T-cell (primary cell): ENCODE measurements at regions not wholly inside any gene's neighbourhood (a gene's known extent, or its start where the extent isn't known, plus 50 kb on each side); places are given as distances from the start of the nearest gene placed in this dataset.
"Not testable (repeated sequence)": the region's sequence is repeated elsewhere in the genome, so short reads cannot be mapped to it uniquely, and the experiment has no call there.

Experiments
- ATAC-seq, 4 experiments: fragments of 200-7000 bp in 3 of 4; fragments of 150-1000 bp in 1 of 4; cut with Tn5 transposase; replicated peaks in 1 of 4; 1 replicate in 3 of 4; 2 replicates in 1 of 4; pipeline ENCODE4 v1.10.0; 2021; ENCODE audit warnings: moderate library complexity in 3 of 4, mild to moderate bottlenecking in 2 of 4, moderate number of reproducible peaks in 1 of 4
- CTCF ChIA-PET, 2 donors: fragments of 300-600 bp; sonication (Branson Sonifier 250); formaldehyde crosslinking; loops; one replicate each; lab custom pipeline; 2022; ENCODE audit warnings: antibody characterized with exemption in 2 of 2; lab: Charles Lee
- POLR2A ChIA-PET, 2 donors: fragments of 300-600 bp; sonication (Branson Sonifier 250); formaldehyde crosslinking; loops; one replicate each; lab custom pipeline; 2022; ENCODE audit warnings: antibody characterized with exemption in 2 of 2; lab: Charles Lee
- DNase-seq, 35 experiments: peaks; one replicate each; pipeline versions ENCODE4 v3.0.0 to v3.0.0-alpha.2; 2013 to 2023
- H3K27ac ChIP-seq: one replicate; pipeline ENCODE4 v1.5.1; 2013; ENCODE audit warnings: low read length
- H3K27me3 ChIP-seq, 2 experiments: replicated peaks in 1 of 2; 1 replicate in 1 of 2; 2 replicates in 1 of 2; pipeline versions ENCODE4 v1.6.1 to v1.7.0; 2013; ENCODE audit warnings: low read length in 1 of 2, mixed read lengths in 1 of 2; ENCODE audit not compliant: control insufficient read depth in 2 of 2, insufficient read depth in 2 of 2; ENCODE audit errors: extremely low read depth in 1 of 2
- H3K36me3 ChIP-seq, 2 donors: 1 replicate in 1 of 2; 2 replicates in 1 of 2; pipeline versions ENCODE4 v1.6.1 to v1.7.0; 2013; ENCODE audit warnings: low read length in 1 of 2; ENCODE audit not compliant: control insufficient read depth in 2 of 2, insufficient read depth in 1 of 2; ENCODE audit errors: extremely low read depth in 1 of 2
- H3K4me1 ChIP-seq, 2 experiments: 1 replicate in 1 of 2; 2 replicates in 1 of 2; pipeline versions ENCODE4 v1.6.1 to v1.7.0; 2013; ENCODE audit warnings: low read length in 2 of 2, mixed read lengths in 1 of 2; ENCODE audit not compliant: insufficient read depth in 2 of 2, control insufficient read depth in 1 of 2; ENCODE audit errors: extremely low read depth in 1 of 2
- H3K4me3 ChIP-seq, 2 donors: 1 replicate in 1 of 2; 2 replicates in 1 of 2; pipeline versions ENCODE4 v1.5.1 to v1.7.0; 2013; ENCODE audit warnings: mild to moderate bottlenecking in 2 of 2, low read length in 1 of 2, moderate library complexity in 1 of 2; ENCODE audit not compliant: control insufficient read depth in 1 of 2; ENCODE audit errors: extremely low read depth in 1 of 2
- H3K9me3 ChIP-seq: 2 replicates; pipeline ENCODE4 v1.7.0; 2013
- H3K27ac Mint-ChIP-seq, 2 donors: one replicate each; pipeline ENCODE4 v1.8.0; 2020 to 2021; ENCODE audit warnings: mild to moderate bottlenecking in 2 of 2, mixed read lengths in 2 of 2
- H3K27me3 Mint-ChIP-seq, 2 donors: one replicate each; pipeline ENCODE4 v1.8.0; 2021 to 2022; ENCODE audit warnings: mixed read lengths in 2 of 2
- H3K36me3 Mint-ChIP-seq: one replicate; pipeline ENCODE4 v1.8.0; 2021; ENCODE audit warnings: mixed read lengths
- H3K4me1 Mint-ChIP-seq, 3 donors: one replicate each; pipeline ENCODE4 v1.8.0; 2020 to 2022; ENCODE audit warnings: mixed read lengths in 3 of 3, mild to moderate bottlenecking in 1 of 3
- H3K4me3 Mint-ChIP-seq, 3 donors: one replicate each; pipeline ENCODE4 v1.8.0; 2020 to 2022; ENCODE audit warnings: mild to moderate bottlenecking in 3 of 3, mixed read lengths in 3 of 3, moderate library complexity in 3 of 3
- H3K9me3 Mint-ChIP-seq, 3 donors: one replicate each; pipeline ENCODE4 v1.8.0; 2020 to 2022; ENCODE audit warnings: mixed read lengths in 3 of 3
- WGBS: methylation state at CpG from one replicate; pipeline ENCODE4 v1.1.5; 2013; ENCODE audit warnings: missing lambda C conversion rate; ENCODE audit not compliant: insufficient coverage; 5-methylcytosine and 5-hydroxymethylcytosine counted together

DNA sequence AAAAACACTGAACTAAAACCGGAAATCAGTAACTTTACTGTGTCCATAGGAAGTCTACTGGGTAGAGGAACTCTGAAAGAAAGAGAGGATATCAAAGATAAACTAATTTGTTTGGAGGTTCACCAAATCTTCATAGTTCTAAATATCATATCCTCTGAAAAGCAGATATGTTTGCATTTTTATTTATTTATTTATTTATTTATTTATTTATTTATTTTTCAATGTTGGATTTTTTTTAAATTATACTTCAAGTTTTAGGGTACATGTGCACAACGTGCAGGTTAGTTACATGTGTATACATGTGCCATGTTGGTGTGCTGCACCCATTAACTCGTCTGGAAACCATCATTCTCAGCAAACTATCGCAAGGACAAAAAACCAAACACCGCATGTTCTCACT is 813.7 kb downstream of the EPHA4 start:
- CTCF ChIA-PET, H3K4me1 Mint-ChIP-seq, H3K4me3 Mint-ChIP-seq, H3K36me3 Mint-ChIP-seq, H3K4me1 ChIP-seq, H3K27ac Mint-ChIP-seq, H3K27me3 Mint-ChIP-seq, DNase-seq, H3K27ac ChIP-seq, POLR2A ChIA-PET, H3K4me3 ChIP-seq, H3K9me3 ChIP-seq, H3K9me3 Mint-ChIP-seq, H3K27me3 ChIP-seq, H3K36me3 ChIP-seq, ATAC-seq: not testable (repeated sequence)
- WGBS: no CpG with 5 or more reads among the region's 5 CpGs

DNA sequence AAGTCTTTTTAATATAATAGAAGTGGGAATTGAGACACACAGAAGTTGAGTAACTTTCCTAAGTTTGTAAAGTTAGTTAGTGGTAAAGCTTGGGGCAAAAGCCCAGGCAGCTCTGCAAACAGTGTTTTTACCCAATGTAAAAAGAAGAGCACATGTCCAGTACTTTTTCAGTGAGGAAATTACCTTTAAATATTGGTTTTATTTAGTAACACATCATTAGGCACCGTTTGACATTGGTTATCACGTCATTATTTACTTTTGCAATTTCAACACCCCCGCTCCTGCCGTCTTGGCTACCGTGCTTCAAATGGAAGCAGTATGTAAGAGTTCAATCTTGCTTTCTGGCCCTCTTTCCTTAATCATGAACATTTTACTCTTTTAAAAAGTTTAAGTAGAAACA is 807.9 kb downstream of the EPHA4 start:
- WGBS: no CpG with 5 or more reads among the region's 5 CpGs
- Mint-ChIP-seq H3K4me1 (no peaks in the 10 kb centered on the region), H3K27ac (no peak overlapping the region), H3K9me3 (no peaks in the 10 kb centered on the region), H3K27me3 (peaks cover 0 to 3% of the 10 kb centered on the region in 2 donors), H3K36me3 (no peaks in the 10 kb centered on the region), H3K4me3 (no peak overlapping the region)
- Histone ChIP-seq H3K27me3 (no peaks in the 10 kb centered on the region), H3K27ac (no peak overlapping the region), H3K36me3 (no peaks in the 10 kb centered on the region), H3K9me3 (no peaks in the 10 kb centered on the region), H3K4me3 (no peak overlapping the region), H3K4me1 (no peaks in the 10 kb centered on the region)
- ChIA-PET CTCF (no interaction called here), POLR2A (no interaction called here)
- no peak for DNase-seq
- ATAC-seq: no peak

DNA sequence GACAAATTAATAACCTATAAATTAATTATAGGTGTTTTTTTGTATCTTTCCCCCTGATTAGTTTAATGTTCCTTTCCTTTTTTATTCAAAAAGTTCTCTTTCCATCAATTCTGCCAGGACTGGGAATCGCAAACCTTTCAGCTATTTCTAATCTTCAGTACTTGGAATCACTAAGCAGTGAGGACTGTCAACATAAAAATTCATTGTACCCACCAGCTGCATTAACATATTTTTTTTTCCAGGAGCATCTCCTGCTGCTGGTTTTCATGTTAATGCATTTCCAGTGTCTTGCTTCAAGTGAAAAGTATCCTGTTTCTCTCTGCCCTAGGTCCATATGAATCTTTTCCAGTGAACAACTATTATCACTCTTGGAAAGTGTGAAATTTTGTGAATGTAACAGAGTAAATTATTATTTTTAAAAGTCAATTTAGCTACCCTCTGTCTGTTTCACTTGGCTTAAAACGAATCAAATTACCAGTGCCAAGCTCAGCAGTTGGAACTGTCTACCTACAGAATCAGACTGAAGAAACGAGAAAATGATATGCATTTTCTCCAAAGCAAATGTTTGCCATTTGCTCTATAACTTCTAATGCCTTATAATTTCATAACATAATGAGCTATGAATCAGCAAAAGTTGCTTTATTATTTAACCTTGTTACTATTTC is 804.4 kb downstream of the EPHA4 start:
- no peaks in the 10 kb centered on the region for H3K36me3 ChIP-seq
- H3K4me1 Mint-ChIP-seq: no peaks in the 10 kb centered on the region
- ChIA-PET POLR2A (no interaction called here), CTCF (no interaction called here)
- H3K4me3 ChIP-seq: no peak overlapping the region
- no peaks in the 10 kb centered on the region for H3K9me3 Mint-ChIP-seq
- H3K27ac Mint-ChIP-seq: no peak overlapping the region
- H3K9me3 ChIP-seq: no peaks in the 10 kb centered on the region
- no peak overlapping the region for H3K4me3 Mint-ChIP-seq
- H3K4me1 ChIP-seq: no peaks in the 10 kb centered on the region
- H3K27me3 ChIP-seq: no peaks in the 10 kb centered on the region
- peaks cover 0 to 3% of the 10 kb centered on the region in 2 donors for H3K27me3 Mint-ChIP-seq
- DNase-seq (no peak), ATAC-seq (no peak)
- 48% methylated on average over 2 of the region's 3 CpGs for WGBS
- H3K36me3 Mint-ChIP-seq: no peaks in the 10 kb centered on the region
- no peak overlapping the region for H3K27ac ChIP-seq

DNA sequence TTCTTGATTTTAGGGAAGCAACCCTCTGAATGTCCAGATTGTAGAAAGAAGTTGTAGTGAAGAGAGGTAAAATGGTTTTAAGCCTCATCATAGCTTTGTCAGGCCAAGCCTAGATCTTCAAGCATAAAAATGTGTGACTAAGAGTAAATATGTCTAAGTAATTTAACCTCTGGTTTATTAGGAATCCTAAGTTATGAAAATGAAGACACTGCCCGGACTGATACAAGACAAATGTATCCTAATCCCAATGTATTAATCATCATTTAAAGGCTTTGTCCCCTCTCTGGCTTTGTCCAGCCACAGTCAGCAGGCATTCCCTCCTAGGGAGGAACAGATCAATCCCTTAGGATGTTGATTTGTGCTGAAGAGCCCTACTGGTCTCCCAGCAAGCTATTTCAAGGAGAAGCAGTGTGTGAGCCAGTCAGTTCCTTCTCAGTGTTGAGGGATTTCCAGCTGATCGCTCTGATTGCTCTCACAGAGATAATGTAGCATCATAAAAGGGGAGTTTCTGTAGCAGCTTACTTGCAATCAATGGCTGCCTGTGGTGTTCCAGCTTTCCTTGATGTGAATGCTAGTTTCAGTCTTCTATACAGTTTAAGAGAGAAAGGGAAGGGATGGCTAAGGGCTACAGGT is 796.1 kb downstream of the EPHA4 start:
- whole genome bisulfite sequencing: 67% methylated on average over 1 of the region's 2 CpGs
- H3K9me3 Mint-ChIP-seq: peaks cover 0 to 6% (median 5%) of the 10 kb centered on the region in 3 donors
- DNase-seq (no peak), ATAC-seq (no peak)
- peaks cover 4 to 6% of the 10 kb centered on the region in 2 donors for H3K27me3 Mint-ChIP-seq
- Histone ChIP-seq H3K9me3 (no peaks in the 10 kb centered on the region), H3K36me3 (no peaks in the 10 kb centered on the region), H3K27ac (no peak overlapping the region), H3K27me3 (no peaks in the 10 kb centered on the region), H3K4me1 (no peaks in the 10 kb centered on the region), H3K4me3 (no peak overlapping the region)
- CTCF ChIA-PET: no interaction called here
- no peak overlapping the region for H3K27ac Mint-ChIP-seq
- H3K36me3 Mint-ChIP-seq: no peaks in the 10 kb centered on the region
- POLR2A ChIA-PET: no interaction called here
- H3K4me1 Mint-ChIP-seq: no peaks in the 10 kb centered on the region
- H3K4me3 Mint-ChIP-seq: no peak overlapping the region

DNA sequence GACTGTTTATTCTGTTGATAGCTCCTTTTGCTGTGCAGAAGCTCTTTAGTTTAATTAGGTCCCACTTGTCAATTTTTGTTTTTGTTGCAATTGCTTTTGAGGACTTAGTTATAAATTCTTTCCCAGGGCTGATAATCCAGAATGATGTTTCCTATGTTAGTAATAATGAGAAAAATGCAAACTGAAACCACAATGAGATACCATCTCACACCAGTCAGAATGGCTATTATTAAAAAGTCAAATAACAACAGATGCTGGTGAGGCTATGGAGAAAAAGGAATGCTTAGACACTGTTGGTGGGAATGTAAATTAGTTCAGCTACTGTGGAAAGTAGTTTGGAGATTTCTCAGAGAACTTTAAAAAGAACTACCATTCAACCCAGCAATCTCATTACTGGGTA is 793.0 kb downstream of the EPHA4 start:
- H3K4me3 ChIP-seq, H3K36me3 ChIP-seq, DNase-seq, H3K27me3 ChIP-seq, ATAC-seq, H3K27ac ChIP-seq, H3K9me3 Mint-ChIP-seq, H3K27ac Mint-ChIP-seq, H3K9me3 ChIP-seq, H3K4me3 Mint-ChIP-seq, H3K4me1 Mint-ChIP-seq, H3K4me1 ChIP-seq, H3K36me3 Mint-ChIP-seq, CTCF ChIA-PET: not testable (repeated sequence)
- peaks cover 6 to 12% of the 10 kb centered on the region in 2 donors for H3K27me3 Mint-ChIP-seq
- POLR2A ChIA-PET: interaction anchor here in 1 of 2 donors (0.7 kb wide), 1 partner anchor 682 kb away, joined by 4 read pairs; no protein-coding TSS in a partner anchor

DNA sequence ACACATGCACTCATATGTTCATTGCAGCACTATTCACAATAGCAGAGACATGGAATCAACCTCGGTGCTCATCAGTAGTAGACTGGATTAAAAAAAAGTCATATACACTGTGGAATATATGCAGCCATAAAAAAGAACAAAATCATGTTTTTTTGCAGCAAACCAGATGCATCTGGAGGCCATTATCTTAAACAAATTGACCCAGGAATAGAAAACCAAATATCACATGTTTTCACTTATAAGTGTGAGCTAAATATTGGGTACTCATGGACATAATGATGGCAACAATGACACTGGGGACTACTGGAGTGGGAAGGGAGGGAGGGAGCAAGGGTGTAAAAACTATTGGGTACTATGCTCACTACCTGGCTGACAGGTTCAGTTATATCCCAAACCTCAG is 792.6 kb downstream of the EPHA4 start:
- Histone ChIP-seq H3K36me3 (no peaks in the 10 kb centered on the region), H3K4me3 (no peak overlapping the region), H3K27me3 (no peaks in the 10 kb centered on the region), H3K9me3 (no peaks in the 10 kb centered on the region), H3K4me1 (no peaks in the 10 kb centered on the region), H3K27ac (no peak overlapping the region)
- ChIA-PET POLR2A (interaction anchor here in 1 of 2 donors (0.7 kb wide), 1 partner anchor 682 kb away, joined by 4 read pairs; no protein-coding TSS in a partner anchor), CTCF (no interaction called here)
- ATAC-seq: no peak
- peaks cover 0 to 6% (median 5%) of the 10 kb centered on the region in 3 donors for H3K9me3 Mint-ChIP-seq
- peaks cover 6 to 12% of the 10 kb centered on the region in 2 donors for H3K27me3 Mint-ChIP-seq
- no peak overlapping the region for H3K27ac Mint-ChIP-seq
- no CpG with 5 or more reads among the region's 1 CpG for WGBS
- no peak overlapping the region for H3K4me3 Mint-ChIP-seq
- no peaks in the 10 kb centered on the region for H3K4me1 Mint-ChIP-seq
- DNase-seq: no peak
- H3K36me3 Mint-ChIP-seq: no peaks in the 10 kb centered on the region
